ENCODE measurements at regions not wholly inside any gene's neighbourhood (a gene's known extent, or its start where the extent isn't known, plus 50 kb on each side); places are given as distances from the start of the nearest gene placed in this dataset.
"Not testable (repeated sequence)": the region's sequence is repeated elsewhere in the genome, so short reads cannot be mapped to it uniquely, and the experiment has no call there.

DNA sequence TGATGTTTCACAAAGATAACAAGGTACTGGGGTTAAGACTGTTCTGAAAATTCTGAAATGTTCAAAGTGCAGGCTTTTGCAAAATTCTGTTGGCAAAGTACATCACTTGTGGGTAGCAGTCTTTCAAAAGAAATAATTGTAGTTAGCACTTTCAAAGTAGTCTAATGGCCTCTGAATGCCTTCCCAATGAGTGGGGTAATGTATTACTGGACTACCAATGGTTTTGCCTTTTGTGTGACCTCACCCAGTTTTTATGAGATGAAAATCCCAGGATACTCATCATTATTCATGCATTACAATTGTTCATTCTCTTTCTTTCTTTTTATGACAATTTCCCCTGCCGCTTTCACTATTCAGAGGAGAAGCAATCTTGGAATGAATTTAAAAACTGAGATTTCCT is 686.1 kb downstream of the GLUD2 start:
- DNase-seq, result no peak

DNA sequence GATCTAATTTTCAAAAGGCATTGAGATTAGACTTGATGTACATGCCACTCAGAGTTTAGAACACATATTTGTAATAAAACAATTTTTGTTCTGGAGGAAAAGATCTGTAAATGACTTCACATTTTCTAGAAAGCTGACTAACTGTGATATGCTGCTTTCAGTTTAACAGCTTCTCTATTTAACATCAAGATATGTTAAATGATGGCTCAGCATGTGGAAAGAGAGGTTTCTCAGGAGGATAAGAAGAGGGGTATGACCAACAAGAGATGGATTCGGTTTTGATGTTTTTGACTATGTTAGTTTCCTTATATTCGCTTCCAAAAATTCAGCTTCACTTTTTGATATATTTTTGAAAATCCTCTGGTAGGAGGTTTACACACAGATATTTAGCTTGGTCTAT is 698.7 kb downstream of the GLUD2 start:
- DNase-seq, result no peak

DNA sequence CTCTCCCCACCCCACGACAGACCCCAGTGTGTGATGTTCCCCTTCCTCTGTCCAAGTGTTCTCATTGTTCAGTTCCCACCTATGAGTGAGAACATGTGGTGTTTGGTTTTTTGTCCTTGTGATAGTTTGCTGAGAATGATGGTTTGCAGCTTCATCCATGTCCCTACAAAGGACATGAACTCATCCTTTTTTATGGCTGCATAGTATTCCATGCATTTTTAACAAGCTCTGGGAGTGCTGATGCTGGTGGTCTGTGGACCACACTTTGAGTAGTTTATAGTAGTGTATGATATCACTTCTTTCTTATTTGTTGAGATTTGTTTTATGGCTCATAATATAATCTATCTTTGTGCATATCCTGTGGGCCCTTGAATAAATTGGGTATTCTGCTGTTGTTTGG is 706.2 kb downstream of the GLUD2 start:
- not testable (repeated sequence) for DNase-seq

DNA sequence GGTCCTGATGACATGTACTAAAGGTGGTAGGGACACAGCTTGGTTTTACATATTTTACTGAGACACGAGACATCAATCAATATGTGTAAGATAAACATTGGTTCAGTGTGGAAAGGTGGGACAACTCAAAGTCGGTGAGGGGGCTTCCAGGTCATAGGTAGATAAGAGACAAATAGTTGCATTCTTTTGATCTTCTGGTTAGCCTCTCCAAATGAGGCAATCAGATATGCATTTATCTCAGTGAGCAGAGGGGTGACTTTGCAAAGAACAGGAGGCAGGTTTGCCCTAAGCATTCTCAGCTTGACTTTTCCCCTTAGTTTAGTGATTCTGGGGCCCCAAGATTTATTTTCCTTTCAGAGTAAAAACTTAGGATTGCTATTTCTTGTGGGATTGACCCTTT is 706.9 kb downstream of the GLUD2 start:
- no peak for DNase-seq

DNA sequence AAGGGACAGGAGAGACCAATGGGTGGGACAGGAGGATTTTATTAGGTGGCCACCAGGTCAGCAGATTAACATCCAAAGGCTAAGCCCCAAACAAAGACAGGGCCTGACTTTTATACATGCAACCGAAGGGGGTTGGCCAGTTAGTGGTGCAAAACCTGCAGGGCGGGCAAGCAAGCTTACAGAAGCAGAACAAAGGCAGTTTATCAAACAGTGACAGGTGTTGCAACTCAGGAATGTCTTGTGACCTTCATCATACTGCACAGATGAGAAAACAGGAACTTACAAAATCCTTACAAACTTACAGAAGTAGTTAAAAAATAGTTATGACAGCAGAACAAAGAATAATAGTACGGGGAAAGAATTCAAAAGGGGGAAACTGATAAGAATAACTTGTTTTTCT is 708.1 kb downstream of the GLUD2 start:
- DNase-seq, result no peak

DNA sequence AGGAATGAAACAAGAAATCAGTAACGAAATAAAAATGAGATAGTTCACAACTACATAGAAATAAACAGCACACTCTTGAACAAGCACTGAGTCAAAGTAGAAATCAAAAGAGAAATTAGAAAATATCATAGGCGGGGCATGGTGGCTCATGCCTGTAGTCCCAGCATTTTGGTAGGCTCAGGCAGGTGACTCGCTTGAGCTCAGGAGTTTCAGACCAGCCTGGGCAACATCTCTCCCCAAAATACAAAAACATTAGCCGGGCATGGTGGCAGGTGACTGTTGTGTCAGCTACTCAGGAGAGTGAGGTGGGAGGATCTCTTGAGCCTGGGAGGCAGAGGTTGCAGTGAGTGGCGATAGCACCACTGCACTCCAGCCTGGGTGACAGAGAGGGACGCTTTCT is 714.4 kb downstream of the GLUD2 start:
- DNase-seq, result no peak

DNA sequence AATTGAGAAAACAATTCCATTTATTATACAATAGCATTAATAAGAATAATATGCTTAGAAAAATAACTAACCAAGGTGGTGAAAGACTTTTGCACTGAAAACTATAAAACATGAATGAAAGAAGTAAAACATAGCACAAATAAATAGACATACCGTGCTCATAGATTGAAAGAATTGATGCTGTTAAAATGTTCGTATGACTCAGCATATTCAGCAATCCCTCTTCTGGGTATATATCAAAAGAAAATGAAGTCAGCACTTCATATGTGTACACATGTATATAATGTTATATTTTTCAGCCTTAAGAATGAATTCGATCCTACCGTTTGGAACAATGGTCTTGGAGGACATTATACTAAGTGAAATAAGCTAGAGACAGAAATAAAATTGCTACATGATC is 716.3 kb downstream of the GLUD2 start:
- DNase-seq, result no peak

DNA sequence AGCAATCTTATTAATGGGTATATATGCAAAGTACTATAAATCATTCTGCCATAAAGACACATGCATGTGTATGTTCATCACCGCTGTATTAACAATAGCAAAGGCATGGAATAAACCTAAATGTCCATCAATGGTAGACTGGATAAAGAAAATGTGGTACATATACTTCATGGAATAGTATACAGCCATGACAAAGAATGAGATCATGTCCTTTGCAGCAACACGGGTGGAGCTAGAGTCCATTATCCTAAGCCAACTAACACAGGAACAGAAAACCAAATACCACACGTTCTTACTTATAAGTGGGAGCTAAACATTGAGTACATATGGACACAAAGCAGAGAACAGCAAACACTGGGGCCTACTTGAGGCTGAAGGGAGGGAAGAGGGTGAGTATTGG is 720.8 kb downstream of the GLUD2 start:
- DNase-seq, result not testable (repeated sequence)

DNA sequence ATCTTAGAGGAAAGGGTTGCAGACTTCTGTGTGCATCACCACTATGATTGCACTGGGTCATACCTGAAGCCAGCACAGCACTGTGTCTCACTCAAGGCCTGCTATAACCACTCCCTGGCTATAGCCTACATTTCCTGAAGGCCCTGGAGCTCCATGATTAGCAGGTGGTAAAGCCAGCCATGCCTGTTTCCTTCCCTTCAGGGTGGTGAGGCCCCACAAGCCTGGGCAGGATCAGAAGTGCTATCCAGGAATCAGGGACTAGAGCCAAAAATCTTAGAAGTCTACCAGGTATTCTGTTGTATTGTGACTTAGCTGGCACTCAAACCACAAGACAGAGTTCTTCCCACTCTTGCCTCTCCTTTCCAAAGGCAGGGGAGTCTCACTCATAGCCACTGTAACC is 734.6 kb downstream of the GLUD2 start:
- DNase-seq, result no peak

DNA sequence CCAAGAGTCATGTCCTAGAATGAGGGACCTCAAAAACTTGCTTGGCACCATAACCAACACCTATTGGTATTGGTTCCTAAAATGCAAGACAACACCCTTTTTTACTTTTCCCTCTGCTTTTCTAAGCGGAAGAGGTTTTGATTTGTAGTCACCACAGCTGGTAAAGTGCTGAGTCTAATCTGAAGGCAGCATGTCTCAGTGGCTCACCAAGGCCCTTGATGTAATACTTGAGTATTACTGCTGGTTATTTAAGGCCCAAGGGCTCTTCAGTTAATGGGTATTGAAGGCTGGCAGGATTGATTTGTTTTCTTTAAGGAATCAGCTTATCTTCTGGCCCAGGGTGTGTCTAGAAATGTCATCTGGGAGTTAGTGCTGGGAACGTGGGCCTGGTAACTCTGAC is 735.1 kb downstream of the GLUD2 start:
- DNase-seq, result no peak

DNA sequence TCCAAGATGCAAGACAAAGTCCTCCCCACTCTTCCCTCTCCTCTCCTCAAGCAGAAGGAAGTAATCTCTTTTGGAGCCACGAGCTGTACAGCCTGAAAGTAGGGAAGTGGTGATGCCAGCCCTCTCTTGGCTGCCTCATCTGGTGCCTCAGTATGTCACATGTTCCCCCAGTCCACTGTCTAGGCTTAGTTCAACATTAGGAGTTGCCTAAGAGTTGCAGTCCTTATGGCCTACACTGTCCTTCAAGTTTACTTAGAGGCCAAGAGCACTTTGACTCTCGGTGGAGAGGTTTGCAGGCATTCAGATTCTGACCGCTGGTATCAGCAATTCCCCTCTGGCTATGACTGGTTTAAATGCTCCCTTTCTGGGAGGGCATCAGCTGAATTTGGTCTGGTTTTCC is 735.6 kb downstream of the GLUD2 start:
- no peak for DNase-seq

DNA sequence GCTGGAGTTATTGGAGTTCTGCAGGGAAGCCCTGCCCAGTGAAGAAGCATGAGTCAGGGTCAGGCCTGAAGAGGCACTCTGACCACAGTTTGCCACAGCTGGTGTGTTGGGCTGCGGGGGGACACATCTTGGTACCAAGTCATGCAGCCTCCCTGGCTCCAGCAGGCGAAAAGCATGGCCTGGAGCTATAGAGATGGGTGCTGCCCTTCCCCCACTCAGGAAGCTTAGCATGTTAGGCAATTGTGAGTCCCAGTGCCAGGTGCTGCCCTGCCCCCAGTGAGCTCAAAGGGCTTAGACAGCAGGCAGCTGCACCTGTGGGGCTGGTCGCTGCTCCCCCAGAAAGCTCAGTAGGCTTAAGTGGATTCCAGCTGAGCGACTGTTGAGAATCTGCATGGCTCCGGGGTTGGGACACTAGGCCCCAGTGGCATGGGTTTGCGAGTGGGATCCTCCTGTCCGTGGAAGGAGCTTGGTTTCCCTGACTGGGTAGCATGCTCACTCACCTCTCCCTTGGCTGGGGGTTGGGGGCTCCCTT is 755.5 kb downstream of the GLUD2 start:
- DNase-seq, result no peak

DNA sequence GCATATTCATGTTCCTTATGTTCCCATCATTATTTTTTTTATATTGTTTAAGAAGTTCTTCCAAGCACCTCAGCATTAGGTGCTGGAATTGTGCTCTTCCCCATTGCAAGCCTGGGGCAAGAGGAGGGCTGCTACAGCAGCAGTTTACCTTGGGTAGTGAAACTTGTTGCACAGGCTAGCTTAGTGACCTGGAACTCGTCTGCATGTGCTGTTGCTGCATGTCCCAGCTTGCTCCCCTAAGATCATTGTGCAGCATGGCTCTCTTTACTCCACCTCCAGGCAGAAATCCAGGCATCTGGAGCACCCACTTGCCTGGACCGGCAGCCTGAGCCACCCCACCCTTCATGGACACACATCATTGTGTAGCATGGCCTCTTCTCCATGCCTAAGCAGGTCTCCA is 776.0 kb downstream of the GLUD2 start:
- DNase-seq, result no peak

DNA sequence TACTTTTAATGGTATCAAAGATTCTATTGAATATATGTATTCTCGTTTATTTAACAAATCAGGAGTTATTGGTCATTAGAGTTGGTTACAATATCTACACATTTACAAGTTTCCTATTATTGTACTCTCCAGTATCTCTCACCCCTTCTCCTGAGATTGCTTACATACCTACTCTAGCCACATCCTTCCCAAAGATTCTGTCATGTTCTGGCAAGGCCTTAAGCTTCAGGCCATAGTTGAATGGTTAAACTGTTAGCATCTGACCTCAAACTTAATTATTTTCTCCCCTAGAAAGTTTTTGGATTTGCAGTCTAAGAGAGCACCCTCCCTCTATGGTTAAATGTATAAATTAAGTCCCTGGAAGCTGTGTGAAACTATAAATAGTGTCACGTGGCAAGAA is 784.2 kb downstream of the GLUD2 start:
- no peak for DNase-seq

DNA sequence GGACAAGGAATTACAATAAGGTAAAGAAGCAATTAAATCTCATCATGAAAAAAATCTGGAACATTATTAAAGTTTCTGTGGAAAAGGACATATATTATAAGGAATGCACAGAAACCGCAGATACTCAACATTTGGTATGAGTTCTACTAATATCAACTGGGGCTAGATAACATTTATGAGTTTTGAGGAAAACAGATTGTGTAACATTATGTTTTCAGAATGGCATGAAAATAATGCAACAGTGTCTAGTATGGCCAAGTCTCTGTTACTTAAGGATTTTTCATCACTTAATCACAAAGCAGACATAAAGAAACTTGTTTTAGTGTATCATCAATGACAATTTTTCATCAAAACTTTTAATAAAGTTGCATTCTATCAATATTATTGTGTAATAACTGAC is 785.0 kb downstream of the GLUD2 start:
- DNase-seq, result no peak

DNA sequence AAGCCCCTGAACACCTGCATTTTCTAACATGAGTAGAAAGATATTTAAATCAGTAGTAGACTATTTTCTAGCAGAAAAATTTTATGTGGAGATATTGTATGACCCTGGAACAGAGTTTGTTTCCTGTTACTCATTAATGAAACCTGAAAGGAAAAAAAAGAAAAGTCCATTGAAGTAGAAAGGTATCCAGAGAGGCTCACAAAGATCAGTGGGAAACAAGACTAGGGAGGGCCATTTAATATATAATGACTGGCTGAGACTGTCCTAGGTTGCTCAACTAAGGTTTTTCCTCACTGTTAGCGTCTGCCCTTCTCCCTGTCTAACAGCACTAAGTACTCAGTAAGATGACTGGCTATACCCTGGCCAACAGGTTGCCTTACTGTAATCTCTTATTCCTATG is 788.6 kb downstream of the GLUD2 start:
- no peak for DNase-seq

DNA sequence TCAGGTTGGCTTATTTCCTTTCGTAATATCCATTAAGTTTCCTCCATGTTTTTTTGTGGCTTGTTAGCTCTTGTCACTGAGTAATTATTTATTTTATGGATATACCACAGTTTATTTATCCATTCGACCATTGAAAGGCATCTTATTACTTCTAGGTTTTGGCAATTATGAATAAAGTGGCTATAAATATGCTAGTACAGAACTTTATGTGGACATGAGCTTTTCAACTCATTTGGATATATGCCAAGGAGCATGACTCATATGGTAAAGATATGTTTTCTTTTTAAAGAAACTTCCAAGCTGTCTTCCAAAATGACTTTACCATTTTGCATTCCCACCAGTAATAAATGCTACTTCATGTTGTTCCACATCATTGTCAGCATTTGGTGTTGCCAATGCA is 803.6 kb downstream of the GLUD2 start:
- no peak for DNase-seq

DNA sequence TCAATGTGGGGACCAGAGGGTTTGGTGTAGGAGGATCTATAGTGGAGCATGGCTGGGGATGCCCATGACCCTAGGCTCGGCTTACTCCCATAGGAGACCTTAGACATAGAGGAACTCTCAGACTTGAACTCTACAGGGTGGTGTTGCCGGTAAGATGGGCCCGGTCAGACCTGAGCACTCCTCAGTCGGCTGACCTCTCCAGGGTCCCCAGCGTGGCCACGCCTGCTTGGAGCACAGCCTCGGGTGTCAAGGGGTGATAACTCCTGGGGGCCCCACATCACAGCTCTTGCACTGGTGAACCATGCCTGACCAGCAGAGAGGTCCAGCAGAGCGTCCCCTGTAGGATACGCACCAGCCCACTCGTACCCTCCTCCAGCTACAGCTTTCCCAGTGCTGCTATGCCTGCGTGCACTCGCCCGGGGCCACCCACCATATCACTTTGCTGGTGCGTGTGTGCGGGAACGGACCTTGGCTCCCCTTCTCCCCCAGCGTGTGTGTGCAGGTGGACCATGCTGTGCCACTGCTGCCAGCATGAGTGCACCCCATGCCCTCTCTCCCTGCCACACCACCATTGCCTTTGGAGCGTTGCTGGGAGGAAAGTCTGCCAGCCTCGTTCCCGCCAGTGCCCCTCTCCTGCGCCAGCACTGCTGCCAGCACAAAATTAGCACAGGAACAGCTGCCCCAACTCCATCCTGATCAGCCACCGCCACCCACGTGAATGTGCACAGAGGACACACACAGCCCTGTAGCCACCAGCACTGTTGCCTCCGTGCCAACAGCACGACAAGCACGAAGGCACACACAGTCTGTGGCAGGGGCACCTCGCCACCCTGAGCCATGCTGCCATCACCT is 806.6 kb downstream of the GLUD2 start:
- no peak for DNase-seq

DNA sequence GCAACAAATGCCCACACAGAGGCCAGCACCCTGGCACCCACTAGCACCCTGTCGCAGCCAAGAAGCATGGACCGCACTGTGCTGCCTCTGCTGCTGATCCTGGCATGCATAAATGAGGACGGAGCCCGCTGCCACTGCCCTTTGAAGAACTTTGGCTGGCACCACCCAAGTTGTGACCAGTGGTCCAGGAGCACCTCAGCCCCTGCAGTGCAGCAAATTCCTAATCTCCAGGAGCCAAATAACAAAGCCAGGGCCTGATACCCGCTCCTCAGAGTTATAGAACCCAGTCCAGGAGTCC is 807.2 kb downstream of the GLUD2 start:
- no peak for DNase-seq

DNA sequence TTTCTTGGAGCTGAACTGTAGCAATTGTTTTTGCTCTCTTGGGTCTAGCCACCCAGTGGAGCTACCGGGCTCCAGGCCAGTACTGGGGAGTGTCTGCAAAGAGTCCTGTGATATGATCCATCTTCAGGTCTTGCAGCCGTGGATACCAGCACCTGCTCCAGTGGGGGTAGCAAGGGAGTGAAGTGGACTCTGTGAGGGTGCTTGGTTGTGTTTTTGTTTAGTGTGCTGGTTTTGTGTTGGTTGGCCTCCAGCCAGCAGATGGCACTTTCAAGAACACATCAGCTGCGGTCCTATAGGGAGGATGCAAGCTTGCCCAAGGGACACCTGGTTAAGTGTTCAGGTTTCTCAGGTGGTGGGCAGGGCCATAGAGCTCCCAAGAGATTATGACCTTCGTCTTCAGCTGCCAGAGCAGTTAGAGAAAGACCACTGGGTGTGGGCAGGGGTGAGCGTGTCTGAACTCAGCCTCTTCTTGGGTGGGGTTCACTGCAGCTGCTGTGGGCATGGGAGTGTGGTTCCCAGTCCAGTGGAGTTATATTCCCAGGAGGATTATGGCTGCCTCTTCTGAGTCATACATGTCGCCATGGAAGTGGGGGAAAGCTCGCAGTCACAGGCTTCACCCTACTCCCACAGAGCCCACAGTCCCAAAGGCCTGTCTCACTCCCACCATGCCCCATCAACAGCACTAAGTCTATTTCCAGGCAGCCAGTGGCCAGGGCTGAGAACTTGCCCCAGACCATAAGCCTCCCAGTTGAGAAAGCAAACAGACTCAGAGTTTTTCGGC is 811.6 kb downstream of the GLUD2 start:
- DNase-seq, result no peak

DNA sequence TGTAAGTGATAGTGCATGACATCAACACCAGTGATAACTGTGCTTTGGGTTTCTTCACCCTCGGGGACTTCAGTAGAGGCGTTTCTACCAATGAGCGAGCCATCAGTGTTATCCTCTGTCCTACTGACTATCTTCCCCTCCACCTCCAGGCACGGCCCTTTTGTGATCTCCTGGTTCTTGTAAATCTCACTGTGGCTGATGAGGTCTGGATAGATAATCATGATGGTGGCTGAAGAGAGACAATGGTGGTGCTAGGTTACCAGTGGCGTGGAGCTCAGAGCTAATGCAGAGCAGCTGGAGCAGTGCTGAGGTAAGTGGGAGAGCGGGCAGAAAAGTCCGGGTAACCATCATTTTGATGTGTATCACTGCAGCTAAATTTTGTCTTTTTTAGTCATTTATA is 816.6 kb downstream of the GLUD2 start:
- DNase-seq, result no peak

DNA sequence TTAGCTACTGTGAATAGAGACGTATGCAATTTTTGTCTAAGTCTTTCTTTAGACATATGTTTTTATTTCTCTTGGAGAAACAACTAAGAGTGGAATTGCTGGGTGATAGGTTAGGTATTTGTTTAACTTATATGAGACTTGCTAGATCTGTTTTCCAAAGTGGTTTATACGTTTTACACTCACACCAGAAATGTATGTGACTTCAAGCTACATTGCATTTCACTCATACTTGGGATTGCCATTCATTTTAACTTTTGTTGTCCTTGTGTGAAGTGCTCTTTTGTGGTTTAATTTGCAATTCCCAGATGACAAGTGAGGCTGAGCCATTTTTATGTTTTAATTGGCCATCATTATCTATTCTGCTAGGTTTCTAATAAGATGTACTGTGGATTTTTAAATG is 817.2 kb downstream of the GLUD2 start:
- DNase-seq, result no peak

DNA sequence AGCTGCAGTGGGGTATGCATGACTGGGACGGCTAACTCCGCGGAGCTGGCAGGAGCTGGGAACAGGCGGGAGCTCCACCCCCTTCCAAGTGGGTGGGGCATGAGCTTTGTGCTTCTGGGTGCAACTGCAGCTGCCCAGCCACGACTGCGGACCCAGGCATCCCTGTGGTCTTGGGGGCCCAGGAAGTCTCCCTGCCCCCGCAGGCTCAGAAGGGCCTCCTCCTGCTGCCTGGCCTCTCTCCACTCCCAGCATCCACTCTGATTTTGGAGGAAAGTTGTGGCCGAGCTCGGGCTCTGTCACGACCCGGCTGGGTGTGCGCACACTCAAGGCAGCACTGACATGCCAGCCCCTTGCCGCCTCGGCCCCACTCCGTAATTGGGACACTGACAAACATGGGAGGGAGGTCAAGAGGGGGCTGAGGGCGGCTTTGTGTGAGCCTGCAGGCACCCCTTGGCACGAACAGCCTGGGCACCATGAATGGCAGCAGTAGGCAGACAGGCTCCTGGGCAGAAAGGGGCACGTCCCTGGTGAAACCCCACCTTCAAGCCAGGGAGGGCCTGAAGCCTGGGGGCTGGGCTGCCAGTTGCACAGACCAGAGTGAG is 822.6 kb downstream of the GLUD2 start:
- DNase-seq, result no peak

DNA sequence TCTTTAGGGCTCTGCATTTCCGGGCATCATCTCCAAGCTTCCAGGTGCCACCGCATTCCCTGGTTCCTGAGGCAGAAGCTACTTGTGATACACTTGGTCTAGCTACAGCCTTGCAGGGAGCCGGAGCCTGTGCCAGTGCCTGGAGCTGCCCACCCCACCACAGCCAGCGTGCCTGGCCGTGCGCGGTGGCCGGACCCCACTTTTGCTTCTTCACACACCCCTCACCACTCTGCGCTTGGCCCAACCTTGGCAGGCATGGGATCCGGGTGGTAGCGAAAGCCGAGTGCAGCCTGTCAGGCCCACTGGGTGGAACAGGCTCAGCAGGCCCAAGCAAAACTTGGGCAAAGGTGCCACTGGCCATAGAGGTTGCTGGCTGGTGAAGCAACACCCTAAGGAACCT is 823.7 kb downstream of the GLUD2 start:
- DNase-seq, result no peak

All from NCI-H446 treated with DMSO at 0.1 percent for 48 hours (cell line).